NCI-H1694 (cell line): ENCODE measurements at regions not wholly inside any gene's neighbourhood (a gene's known extent, or its start where the extent isn't known, plus 50 kb on each side); places are given as distances from the start of the nearest gene placed in this dataset.
"Not testable (repeated sequence)": the region's sequence is repeated elsewhere in the genome, so short reads cannot be mapped to it uniquely, and the experiment has no call there.

Source experiments
- DNase-seq: peaks from one replicate; lab custom pipeline; 2025; lab: John Stamatoyannopoulos, UW

- DNase-seq: no peak
Observed at GRCh38 chr5:56732121-56732520, 83.2 kb upstream of the MAP3K1 start.

GRCh38 chr5:56731473-56731872, 83.9 kb upstream of the MAP3K1 start:
- not testable (repeated sequence) for DNase-seq

GRCh38 chr5:56729488-56729887, 85.9 kb upstream of the MAP3K1 start:
- no peak for DNase-seq

GRCh38 chr5:56725711-56726411, 89.5 kb upstream of the MAP3K1 start:
- DNase-seq: no peak

GRCh38 chr5:56724857-56725256, 90.5 kb upstream of the MAP3K1 start:
- not testable (repeated sequence) for DNase-seq

GRCh38 chr5:56722317-56722716, 93.0 kb upstream of the MAP3K1 start:
- no peak for DNase-seq

GRCh38 chr5:56717253-56717987, 97.9 kb upstream of the MAP3K1 start:
- DNase-seq: no peak

GRCh38 chr5:56715986-56716385, 99.4 kb upstream of the MAP3K1 start:
- DNase-seq: no peak

GRCh38 chr5:56712895-56713591, 102.3 kb upstream of the MAP3K1 start:
- DNase-seq: no peak

- DNase-seq: no peak
Observed at GRCh38 chr5:56710826-56711590, 104.3 kb upstream of the MAP3K1 start.

- no peak for DNase-seq
Observed at GRCh38 chr5:56706504-56706903, 108.8 kb upstream of the MAP3K1 start.

GRCh38 chr5:56705217-56705616, 110.1 kb upstream of the MAP3K1 start:
- no peak for DNase-seq

- DNase-seq: no peak
Observed at GRCh38 chr5:56703952-56704351, 111.4 kb upstream of the MAP3K1 start.

- no peak for DNase-seq
Observed at GRCh38 chr5:56700711-56701110, 114.6 kb upstream of the MAP3K1 start.

GRCh38 chr5:56699538-56699937, 115.8 kb upstream of the MAP3K1 start:
- DNase-seq: no peak

- peak; percentile 68 for DNase-seq
Observed at GRCh38 chr5:56698463-56699381, 116.6 kb upstream of the MAP3K1 start.

- no peak for DNase-seq
Observed at GRCh38 chr5:56696900-56697299, 118.4 kb upstream of the MAP3K1 start.

GRCh38 chr5:56693220-56693579, 122.1 kb upstream of the MAP3K1 start:
- DNase-seq: no peak

GRCh38 chr5:56692359-56693219, 122.8 kb upstream of the MAP3K1 start:
- DNase-seq: no peak

- DNase-seq: no peak
Observed at GRCh38 chr5:56688402-56688801, 126.9 kb upstream of the MAP3K1 start.
